Stromal cell of bone marrow (primary cell): ENCODE measurements at regions not wholly inside any gene's neighbourhood (a gene's known extent, or its start where the extent isn't known, plus 50 kb on each side); places are given as distances from the start of the nearest gene placed in this dataset.

Experiments
- DNase-seq: peaks from one replicate; pipeline ENCODE4 v3.0.0-alpha.2; 2012; ENCODE audit warnings: low read depth

DNA sequence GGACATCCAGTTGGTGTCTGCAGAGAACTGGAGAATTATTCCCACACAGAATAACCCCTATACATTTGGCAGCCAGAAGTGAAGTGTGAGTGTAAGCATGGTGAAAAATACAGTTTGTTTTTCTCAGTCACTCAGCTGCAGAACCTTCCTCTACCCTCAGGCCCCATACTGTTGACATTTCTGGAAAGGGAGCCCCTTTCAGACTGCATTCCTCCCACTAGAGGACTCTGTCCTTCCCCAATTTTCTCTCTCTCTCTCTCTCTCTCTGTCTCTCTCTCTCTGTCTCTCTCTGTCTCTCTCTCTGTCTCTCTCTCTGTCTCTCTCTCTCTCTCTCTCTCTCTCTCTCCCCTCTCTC, 86.8 kb upstream of the STEAP1B start:
- DNase-seq, result no peak

DNA sequence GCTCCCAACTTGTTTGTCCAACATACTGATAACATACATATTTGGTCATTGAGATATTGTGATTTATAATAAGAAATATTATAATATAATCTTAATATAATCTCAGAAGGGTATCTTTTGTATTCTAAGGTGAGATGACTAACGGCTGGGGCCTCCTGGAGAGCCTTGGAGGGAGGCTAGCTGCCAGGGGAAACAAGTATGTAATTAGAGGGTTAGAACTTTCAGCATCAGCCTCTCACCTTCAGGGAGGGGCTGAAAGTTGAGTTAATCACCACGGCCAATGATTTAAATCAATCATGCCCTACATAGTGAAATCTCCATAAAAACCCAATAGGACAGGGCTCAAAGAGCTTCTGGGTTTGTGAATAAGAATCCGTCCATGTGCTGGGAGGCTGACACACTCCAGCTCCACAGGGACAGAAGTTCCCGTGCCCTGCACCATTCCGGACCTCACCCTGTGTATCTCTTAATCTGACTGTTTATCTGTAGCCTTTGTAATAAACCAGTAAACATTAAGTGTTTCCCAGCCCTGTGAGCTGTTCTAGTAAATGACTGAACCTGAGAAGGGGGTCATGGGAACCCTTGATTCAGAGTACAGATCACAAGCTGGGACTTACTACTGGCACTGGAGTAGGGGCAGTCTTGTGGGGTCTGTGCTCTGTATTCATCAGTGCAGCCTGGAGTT, 86.3 kb upstream of the STEAP1B start:
- no peak for DNase-seq

DNA sequence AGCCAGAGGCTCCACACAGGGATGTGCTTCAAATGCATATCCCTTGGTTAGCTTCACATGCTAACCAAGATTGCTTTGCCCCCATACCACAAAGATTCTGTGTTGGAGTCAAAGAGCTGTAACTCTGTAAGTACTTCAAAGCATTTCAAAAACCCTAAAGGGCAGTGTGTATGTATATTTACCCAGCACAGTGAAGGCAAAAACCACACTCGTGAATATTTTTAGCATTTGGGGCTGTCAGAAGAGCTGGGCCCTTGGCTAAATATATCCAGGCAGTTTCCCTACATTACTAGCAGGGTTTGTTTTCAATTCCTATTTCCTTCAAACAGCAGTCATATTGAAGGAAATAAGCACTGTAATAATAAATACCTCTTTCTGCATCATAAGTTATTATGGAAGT, 84.2 kb upstream of the STEAP1B start:
- no peak for DNase-seq

DNA sequence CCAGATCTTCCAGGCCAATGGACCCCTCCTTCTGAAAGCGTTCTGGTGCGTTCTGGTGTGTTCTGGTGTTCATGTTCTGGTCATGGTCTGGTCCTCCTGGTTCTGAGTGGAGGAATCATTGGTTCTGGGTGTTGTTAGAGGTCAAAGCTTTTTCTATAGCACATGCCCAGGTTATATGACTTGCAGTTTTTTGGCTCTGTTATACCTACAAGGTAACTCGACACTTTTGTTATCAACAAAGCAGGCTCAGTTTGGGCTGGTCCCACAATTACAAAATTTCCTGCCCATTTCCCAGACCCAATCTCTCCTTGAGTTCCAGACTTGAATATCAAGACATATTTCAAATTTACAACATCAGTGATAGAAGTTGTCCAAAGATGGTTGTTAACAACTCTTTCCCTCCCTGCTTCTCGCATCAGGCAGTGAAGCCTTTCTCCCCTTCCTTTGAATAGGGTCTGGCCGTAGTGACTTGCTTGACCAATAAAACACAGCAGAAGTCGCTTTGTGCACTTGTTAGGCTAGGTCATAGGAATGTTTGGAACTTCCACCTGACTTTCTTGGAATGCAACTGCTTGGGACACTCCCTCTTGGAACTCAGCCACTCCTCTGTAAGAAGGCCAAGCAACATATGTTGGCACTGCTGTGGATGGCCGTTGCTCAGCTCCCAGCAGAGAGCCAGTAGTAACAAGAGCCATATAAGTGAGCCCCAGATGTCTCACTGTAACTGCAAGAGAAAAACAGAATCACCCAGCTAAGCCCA, 83.1 kb upstream of the STEAP1B start:
- DNase-seq, result no peak

GRCh38 chr7:22581099-22581498, 81.1 kb upstream of the STEAP1B start:
- DNase-seq, result no peak

- DNase-seq, result no peak
These were observed 80.0 kb upstream of the STEAP1B start for GRCh38 chr7:22579961-22580360.

DNA sequence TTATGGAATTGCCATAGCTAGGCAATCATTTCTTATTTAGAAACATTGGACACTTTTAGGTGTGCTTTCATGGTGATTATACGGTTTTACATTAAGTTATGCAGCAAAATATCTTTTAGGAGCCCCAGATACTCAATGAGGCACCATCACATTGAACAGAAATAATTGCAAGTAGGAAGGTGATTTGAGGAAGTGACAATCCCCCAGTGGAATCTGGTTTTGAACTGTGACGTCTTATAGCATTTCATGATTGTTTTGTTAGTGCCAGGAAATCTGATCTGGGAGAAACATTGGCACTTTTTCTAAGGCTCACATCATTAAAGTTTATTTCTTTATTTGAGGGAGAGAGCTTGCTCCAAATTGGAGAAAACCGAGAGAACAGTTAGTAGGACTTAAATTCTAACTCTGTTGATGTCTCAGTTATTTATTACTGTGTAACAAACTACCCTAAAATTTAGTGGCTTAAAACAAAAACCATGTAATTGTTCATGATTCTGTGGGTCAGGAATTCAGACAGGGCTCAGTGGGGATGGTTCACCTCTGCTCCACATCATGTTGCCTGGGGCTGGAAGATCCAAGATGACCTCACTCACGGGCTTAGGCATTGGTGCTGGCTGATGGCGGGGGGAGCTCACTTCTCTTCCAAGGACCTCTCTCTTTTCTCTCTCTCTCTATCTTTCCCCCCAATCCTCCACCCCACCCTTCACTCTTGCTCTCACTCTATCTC, 78.2 kb upstream of the STEAP1B start:
- peak; percentile 71 for DNase-seq

- DNase-seq, result peak; percentile 98
These were observed 77.5 kb upstream of the STEAP1B start for GRCh38 chr7:22577470-22578001.

- DNase-seq, result no peak
These were observed 76.9 kb upstream of the STEAP1B start for GRCh38 chr7:22576612-22577469.

DNA sequence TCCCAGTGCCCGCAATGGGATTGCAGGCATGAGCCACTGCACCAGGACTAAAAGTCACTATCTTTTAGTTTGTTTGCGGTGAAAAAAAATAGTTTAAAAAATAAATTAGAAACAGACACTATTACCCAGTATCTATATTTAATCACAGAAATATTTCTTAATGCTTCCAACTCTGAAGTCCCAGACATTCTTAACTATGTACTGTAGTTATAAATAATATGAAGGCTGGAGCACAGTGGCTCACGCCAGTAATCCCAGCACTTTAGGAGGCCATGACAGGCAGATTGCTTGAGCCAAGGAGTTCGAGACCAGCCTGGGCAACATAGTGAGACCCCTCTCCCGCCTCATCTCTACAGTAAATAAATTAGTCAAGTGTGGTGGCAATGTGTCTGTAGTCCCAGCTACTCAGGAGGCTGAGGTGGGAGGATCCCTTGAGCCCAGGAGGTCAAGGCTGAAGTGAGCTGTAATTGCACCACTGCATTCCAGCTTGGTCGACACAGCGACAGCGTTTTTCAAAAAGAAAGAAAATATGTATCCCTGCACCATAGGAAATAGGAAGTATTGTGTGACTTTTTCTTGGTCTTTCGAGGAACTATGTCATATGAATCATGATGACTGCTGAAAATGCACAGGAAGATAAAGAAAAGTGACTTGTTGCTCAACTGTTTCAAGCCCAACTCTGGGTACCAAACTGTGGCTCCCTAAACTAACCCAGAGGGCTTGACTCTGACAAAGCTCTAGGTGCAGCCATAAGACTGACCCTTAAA, 74.9 kb upstream of the STEAP1B start:
- no peak for DNase-seq

DNA sequence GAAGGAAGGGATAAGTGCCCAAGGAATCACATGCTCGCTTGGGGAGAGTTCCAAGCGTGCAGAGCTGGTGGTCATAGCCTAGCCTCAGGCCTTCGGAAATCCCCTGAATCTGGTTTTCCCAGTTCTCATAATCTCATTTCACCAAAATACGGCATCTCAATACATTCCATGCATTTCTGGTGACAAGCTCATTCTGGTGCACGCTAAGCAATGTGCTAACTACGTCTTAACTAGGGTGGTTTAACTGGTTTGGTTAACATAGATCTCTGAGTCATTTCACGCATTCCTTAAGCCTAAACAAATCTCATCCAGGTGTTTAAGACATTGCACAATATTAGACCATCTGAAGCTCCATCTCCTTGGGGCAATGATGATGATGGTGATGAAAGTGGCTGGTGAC, 72.9 kb upstream of the STEAP1B start:
- DNase-seq, result no peak

DNA sequence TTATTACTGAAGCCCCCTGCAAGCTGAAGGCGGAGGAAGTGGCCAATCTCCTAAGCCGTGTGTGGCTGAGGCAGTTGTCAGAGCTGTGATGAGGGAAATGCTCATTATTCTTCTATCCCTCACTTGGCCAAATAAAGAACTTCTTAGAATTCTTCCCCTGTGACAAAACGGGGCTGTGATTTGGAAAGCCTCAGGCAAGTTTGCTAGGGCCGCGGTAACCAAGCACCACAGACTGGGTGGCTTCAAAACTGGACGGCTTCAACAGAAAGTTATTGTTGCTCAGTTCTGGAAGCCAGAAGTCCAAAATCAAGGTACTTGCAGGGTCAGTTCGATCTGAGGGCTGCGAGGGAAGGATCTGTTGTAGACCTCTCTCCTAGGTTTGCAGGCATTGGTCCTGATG, 72.3 kb upstream of the STEAP1B start:
- no peak for DNase-seq

DNA sequence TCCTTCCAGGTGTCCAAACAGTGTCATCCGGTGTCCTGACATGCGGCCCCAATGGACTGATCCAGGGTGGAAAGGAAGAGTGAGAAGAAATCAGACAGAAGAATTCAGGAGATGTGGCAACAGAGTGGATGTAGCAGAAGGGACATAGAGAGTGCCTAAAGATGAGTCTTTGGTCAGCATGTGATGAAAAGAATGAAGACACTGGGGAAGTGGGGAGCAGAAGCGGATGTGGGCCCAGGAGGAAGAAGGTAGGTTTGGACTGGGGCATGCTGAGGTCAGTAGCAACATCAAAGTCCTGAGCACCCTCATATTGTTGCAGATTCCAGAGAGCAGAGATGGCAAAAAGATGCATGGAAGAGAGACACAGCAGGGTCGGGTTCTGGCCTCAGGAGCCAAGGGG, 71.8 kb upstream of the STEAP1B start:
- DNase-seq, result no peak

- no peak for DNase-seq
These were observed 69.8 kb upstream of the STEAP1B start for GRCh38 chr7:22569586-22570321.

GRCh38 chr7:22566592-22566991, 66.6 kb upstream of the STEAP1B start:
- DNase-seq, result no peak

DNA sequence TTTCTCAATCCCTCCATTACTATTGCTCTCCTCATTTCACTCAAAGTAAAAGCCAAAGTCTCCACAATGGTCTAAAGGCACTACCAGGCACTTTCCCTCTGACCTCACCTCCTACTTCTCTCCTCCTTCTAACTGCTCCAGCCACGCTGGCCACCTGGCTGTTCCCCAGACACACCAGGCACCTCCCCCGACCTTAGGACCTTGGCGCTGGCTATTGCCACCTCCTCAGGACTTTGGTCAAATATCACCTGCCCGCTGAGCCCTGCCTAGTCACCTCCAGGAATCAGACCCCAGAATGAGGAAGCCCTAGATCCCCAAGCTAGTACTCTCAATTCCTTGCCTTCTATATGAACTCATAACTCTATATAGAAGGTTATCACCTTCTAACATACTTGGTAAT, 66.2 kb upstream of the STEAP1B start:
- no peak for DNase-seq

DNA sequence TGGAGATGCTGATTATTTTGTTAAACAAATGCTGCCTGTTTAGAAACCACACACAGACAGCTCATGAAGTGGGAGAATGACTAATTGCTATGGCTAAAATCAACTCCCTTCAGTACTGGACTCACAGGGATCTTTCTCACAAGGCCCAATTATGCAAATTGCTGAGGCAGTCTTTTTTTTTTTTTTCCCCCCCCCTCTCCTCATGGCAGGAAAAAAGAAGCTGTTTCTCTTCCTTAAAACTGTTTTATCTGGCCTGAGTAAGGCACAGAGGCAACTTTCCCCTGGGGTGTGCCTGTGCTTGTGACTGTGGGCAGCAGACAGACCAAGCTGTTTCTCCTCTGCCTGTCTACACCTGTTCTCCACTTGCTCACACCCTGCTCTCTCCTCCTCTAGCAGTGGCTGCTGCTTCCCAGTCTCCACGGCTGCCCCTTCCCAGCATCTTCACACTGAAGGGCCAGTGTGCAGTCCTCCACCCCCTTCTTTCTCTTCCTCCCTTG, 65.4 kb upstream of the STEAP1B start:
- DNase-seq, result peak; percentile 84

GRCh38 chr7:22564511-22565045, 64.6 kb upstream of the STEAP1B start:
- DNase-seq, result peak; percentile 97

GRCh38 chr7:22563621-22564241, 63.7 kb upstream of the STEAP1B start:
- no peak for DNase-seq
